GM21825 (cell line): ENCODE measurements at regions not wholly inside any gene's neighbourhood (a gene's known extent, or its start where the extent isn't known, plus 50 kb on each side); places are given as distances from the start of the nearest gene placed in this dataset.
"Not testable (repeated sequence)": the region's sequence is repeated elsewhere in the genome, so short reads cannot be mapped to it uniquely, and the experiment has no call there.

Experiments
- ATAC-seq: cut with Tn5 transposase; IDR thresholded peaks from one replicate; pipeline ENCODE4 v1.9.1; 2021; ENCODE audit warnings: mild to moderate bottlenecking, moderate library complexity; ENCODE audit not compliant: unreplicated experiment

DNA sequence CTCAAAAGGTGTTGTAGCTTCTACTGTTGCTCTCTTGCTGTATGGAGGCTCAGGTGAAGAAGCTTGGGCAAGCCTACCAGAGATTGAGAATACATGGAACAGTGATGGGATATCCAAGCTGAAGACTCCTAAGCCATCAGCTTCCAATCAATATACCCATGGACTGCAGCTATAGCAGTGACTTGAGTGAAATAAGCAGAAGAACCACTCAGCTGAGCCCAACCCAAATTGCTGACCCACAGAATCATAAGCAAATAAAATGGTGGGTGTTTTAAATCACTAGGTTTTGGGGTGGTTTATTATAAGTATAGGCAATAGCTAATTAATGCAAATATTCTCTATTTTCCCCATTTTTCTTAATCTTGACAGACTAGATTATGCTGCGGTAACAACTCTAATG, 147.7 kb upstream of the SALL1 start:
- ATAC-seq = no peak

DNA sequence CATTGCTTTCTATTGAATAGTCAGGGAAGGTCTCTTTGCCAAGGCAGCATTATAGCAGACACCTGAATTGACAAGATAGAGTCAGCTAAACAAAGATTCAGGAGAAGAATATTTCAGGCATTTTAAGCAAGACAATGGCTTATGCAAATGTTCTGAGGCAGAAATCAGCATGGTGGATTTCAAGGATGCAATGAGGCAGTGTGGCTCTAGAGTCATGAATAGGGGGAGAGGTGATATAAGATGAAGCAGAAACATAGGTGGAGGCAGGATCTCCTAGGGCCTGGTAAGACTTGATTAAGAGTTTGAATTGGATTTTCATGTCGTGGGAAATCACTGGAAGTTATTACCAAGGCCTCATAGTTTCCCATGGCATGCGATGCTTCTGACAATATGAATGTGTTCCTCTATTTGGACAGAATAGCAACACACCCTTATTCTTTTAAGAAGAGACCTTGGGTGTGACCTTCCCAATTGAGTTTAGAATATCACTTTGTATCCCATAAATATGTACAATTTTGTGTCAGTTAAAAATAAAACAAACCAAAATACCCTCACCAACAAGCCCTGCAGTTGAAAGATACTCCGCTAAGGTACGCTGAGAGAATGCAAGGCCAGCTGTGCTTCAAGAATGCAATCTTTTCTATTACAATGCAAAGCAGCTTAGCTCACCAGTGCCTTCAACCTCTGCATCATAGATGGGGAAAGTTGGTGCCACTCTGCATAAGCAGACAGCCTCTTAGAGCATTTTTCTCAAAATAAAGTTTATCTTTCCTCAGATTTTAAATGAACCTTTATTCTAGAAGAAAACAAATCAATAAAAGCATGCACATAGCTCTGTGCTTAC, 139.6 kb upstream of the SALL1 start:
- no peak for ATAC-seq

GRCh38 chr16:51289336-51289735, 138.3 kb upstream of the SALL1 start:
- no peak for ATAC-seq

DNA sequence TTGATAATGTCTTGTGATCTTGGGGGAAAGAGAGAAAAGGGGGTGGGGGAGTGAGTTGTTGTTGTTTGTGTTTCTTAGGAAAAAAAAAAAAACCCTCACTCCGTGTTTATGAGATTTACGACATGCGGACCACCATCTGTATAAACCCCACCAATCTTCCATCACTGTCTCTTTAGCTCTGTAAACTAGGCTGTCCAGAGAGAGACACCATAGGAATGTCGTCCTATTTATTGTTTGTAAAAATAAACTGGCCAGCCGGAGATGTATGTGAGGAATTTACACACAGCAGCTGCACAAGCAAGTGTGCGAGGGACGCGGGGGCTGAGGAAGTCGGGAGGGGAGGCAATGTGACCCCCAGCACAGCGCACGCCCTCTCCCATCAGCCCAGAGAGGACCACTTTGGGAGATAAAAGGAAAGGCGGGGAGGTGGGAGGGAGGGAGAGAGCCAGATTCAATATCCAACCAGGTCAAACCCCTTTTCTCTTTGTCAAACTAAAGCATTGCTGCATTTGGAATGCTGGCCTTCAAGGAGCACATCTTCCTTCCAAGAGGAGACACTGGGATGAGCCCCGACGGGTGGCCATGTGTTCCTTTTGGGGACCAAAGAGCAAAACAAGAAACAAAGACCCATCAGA, 136.2 kb upstream of the SALL1 start:
- no peak for ATAC-seq

DNA sequence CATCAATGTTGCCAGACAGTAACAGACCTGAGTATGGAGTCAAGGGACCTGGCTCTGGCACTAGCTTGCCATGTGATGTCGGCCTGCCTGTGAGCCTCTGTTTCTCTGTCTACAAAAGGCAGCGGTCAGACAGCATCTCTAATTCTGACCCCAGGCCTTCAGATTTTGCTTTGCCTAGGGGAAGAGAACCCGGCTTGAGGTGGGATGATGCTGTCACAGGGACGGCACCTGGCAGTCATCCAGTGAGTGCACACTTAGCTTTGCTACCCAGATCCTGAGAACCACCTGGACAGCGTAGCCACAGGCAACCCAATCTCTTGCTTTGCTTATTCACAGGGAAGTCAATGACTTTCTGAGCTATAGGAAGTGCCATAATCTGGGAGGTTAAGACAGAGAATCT, 135.2 kb upstream of the SALL1 start:
- ATAC-seq = no peak

DNA sequence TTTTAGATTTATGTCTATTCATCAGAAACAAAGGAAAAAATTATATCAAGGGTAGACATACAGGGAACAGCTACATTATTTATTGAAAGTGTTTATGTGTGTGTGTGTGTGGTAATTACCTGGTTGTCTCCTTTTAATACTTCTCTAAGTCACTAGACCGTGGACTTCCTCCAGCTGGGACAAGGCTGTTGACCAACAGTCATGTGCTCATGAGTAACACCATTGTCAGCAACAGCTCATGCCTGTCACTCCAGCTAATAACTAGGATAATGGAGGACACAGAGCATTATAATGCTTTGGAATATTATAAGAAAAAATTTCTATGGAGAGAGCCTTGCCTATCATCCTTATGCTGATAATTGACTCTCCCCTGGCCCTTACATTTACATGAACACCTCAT, 125.3 kb upstream of the SALL1 start:
- ATAC-seq = no peak

- ATAC-seq = no peak
These were observed 121.3 kb upstream of the SALL1 start for GRCh38 chr16:51272420-51272819.

GRCh38 chr16:51271156-51271701, 120.2 kb upstream of the SALL1 start:
- ATAC-seq = no peak

GRCh38 chr16:51268237-51268636, 117.2 kb upstream of the SALL1 start:
- no peak for ATAC-seq

DNA sequence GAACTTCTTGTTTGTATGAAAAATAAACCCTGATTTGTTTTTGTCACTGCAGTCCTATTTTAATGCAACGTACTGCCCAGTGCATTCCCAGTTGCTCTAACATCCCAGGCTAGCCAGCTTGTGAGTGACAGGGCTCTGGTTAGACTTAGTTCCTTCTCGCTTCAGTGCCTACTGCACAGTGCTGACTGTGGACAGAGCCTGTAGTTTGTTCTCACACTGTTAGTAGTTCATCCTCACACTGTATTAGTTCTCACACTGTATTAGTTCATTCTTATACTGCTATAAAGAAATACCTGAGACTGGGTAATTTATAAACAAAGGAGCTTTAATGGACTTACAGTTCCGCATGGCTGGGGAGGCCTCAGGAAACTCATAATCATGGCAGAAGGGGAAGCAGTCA, 116.6 kb upstream of the SALL1 start:
- no peak for ATAC-seq

DNA sequence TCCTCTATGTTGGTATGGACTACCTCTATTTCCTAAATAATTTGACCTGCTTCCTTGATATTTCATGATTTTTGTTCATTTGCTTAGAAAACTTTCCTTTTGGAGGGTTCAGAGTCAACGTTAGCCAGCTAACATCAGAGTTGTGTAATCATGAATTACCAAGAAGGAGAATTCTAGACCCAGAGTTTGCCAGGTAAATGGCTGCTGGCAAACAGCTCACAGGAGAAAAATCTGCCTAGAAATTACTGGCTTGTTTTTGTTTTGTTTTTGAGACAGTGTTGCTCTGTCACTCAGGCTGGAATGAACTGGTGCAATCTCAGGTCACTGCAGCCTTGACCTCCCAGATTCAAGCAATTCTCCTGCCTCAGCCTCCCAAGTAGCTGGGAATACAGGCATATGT, 111.4 kb upstream of the SALL1 start:
- ATAC-seq = no peak

DNA sequence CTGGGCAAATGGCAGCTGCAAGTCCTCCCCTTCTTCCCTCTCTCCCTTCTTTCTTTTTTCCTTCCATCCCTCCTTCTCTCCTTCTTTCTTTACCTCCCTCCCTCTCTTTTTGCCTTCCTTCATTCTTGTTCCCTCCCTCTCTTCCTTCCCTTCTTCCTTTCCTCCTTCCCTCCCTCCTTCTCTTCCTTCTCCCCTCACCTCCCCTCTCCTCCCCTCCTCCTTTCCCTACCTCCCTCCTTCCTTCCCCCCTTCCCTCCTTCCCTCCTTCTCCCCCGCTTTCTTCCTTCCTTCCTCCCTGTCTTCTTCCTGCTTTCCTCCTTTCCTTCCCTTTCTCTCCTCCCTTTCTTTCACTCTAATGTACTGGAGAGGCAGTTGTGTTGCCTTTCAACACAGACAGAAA, 110.8 kb upstream of the SALL1 start:
- no peak for ATAC-seq

- ATAC-seq = no peak
These were observed 104.4 kb upstream of the SALL1 start for GRCh38 chr16:51255349-51255972.

GRCh38 chr16:51254390-51254789, 103.3 kb upstream of the SALL1 start:
- not testable (repeated sequence) for ATAC-seq

GRCh38 chr16:51248217-51248616, 97.1 kb upstream of the SALL1 start:
- ATAC-seq = no peak

GRCh38 chr16:51245658-51245995, 94.6 kb upstream of the SALL1 start:
- no peak for ATAC-seq

- ATAC-seq = no peak
These were observed 94.0 kb upstream of the SALL1 start for GRCh38 chr16:51244887-51245657.

- ATAC-seq = no peak
These were observed 92.9 kb upstream of the SALL1 start for GRCh38 chr16:51243936-51244436.

DNA sequence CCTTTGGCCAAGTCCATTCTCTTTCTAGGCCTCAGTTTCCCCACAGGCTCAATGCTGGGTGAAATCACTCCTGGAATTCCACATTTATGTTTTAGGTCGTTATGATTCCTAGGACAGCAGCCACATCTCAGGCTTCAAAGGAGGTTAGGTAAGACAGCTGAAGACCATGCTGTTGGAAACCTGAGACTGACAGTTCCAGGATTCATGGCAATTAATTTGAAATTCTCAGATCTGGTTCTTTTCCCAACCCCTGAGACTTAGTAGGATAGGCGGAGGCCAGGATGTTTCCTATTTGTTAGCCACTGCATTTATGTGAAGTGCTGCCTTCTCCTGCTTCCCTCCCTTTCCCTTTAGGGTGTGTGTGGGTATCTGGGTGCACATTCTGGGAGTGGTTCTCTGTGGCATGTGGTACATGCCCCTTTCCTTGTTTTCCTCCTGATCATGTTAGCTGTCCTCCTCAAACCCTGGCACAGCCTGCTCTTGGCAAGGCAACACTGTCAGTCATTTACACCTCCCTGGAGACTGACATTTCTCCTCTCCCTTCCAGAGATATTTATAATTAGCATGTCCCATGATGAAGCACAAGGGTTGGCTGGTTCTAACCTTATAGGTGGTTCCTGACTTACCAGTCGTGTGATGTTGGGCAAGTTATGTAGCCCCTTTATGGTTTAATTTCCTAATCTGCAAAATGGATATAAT, 91.4 kb upstream of the SALL1 start:
- ATAC-seq = no peak

- no peak for ATAC-seq
These were observed 88.1 kb upstream of the SALL1 start for GRCh38 chr16:51239196-51239595.
